Effector memory CD4-positive, alpha-beta T cell (primary cell): ENCODE measurements at regions not wholly inside any gene's neighbourhood (a gene's known extent, or its start where the extent isn't known, plus 50 kb on each side); places are given as distances from the start of the nearest gene placed in this dataset.
A peak's percentile ranks its signal among the peaks of the same experiment; 100 is the strongest.

ENCODE experiments used
- DNase-seq, 3 donors: peaks; one replicate each; pipeline ENCODE4 v3.0.0-alpha.2; 2020
- H3K27ac ChIP-seq: 2 replicates; pipeline ENCODE4 v1.7.0; 2013; ENCODE audit warnings: mild to moderate bottlenecking, low read length, moderate library complexity; ENCODE audit not compliant: insufficient read depth, poor library complexity, severe bottlenecking
- H3K27me3 ChIP-seq: replicated peaks from 2 replicates; pipeline ENCODE4 v1.7.0; 2013; ENCODE audit warnings: mild to moderate bottlenecking, low read length; ENCODE audit not compliant: insufficient read depth, control insufficient read depth, poor library complexity, severe bottlenecking
- H3K36me3 ChIP-seq: 2 replicates; pipeline ENCODE4 v1.7.0; 2013; ENCODE audit warnings: mild to moderate bottlenecking, low read length, moderate library complexity; ENCODE audit not compliant: control insufficient read depth, insufficient read depth
- H3K4me1 ChIP-seq: 2 replicates; pipeline ENCODE4 v1.7.0; 2013; ENCODE audit warnings: low read length, mild to moderate bottlenecking; ENCODE audit not compliant: control insufficient read depth, insufficient read depth, poor library complexity, severe bottlenecking
- H3K4me3 ChIP-seq: 2 replicates; pipeline ENCODE4 v1.7.0; 2013; ENCODE audit warnings: low read length, low read depth, mild to moderate bottlenecking; ENCODE audit not compliant: insufficient read depth, poor library complexity, severe bottlenecking
- H3K9me3 ChIP-seq: 2 replicates; pipeline ENCODE4 v1.7.0; 2013; ENCODE audit warnings: mild to moderate bottlenecking, low read length, moderate library complexity; ENCODE audit not compliant: control insufficient read depth

DNA sequence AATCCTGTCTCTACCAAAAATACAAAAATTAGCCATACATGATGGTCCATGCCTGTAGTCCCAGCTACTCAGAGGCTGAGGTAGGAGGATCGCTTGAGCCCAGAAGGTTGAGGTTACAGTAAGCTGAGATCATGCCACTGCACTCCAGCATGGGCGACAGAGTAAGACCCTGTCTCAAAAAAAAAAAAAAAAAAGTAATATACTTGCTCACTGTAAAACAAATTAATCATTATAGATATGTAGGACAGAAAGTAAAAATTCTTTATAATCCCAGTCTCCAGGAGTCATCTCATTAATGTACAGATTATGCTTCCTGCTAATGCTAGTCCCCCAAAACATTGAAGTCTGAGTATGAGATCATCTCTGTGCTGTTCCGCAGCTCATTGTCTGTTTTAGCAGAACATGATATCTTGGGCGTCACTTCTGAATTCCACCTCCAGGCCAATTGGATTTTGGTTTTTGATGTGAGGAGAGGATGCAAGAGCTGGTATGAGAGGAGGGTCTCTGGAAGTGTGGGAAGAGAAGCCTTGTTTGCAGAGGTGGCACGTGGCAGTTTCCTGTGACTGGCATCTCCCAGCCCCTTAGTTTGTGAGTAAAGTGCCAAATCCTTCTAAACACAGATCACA lies 75.4 kb upstream of the NPAS1 start:
- Histone ChIP-seq H3K4me1 (peaks cover 8% of the 10 kb centered on the region), H3K36me3 (peaks cover 3% of the 10 kb centered on the region), H3K27ac (no peak overlapping the region), H3K4me3 (no peak overlapping the region), H3K27me3 (no peaks in the 10 kb centered on the region), H3K9me3 (no peaks in the 10 kb centered on the region)
- DNase-seq, result no peak

DNA sequence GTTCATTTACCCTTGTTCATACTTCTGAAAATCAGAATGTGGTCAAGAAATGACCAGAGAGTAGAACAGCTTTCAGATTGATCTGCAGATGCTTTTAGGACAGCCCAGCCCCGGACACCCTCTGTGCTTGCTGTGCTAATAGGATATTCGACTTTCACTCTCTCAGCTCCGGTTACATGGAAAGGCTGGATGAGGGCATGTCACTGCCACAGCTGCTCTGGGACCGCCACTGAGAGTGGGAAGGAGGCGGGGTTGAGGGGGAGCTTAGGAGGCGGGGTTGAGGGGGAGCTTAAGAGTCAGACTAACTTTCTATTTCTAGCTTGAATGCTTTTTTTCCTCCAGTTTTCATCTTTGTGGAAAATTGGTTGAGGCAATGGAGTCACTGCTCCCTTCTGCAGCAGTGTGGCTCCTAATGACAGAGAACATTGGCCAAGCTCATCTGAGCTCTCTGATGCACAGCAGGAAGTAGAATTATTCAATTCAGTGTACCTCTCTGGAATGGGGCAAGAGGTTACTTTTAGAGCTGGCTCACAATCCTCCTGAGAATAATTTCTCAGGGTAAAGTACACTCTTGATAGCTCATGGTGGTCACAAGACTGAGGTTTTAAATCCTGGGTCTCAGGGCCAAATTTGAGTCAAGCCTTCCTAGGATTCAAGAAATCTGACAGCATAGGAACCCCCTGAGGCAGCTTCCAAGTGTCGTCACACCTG lies 74.6 kb upstream of the NPAS1 start:
- no peaks in the 10 kb centered on the region for H3K27me3 ChIP-seq
- DNase-seq, result no peak
- H3K4me1 ChIP-seq, result peaks cover 8% of the 10 kb centered on the region
- H3K9me3 ChIP-seq, result no peaks in the 10 kb centered on the region
- no peak overlapping the region for H3K27ac ChIP-seq
- H3K36me3 ChIP-seq, result peaks cover 3% of the 10 kb centered on the region
- H3K4me3 ChIP-seq, result no peak overlapping the region

DNA sequence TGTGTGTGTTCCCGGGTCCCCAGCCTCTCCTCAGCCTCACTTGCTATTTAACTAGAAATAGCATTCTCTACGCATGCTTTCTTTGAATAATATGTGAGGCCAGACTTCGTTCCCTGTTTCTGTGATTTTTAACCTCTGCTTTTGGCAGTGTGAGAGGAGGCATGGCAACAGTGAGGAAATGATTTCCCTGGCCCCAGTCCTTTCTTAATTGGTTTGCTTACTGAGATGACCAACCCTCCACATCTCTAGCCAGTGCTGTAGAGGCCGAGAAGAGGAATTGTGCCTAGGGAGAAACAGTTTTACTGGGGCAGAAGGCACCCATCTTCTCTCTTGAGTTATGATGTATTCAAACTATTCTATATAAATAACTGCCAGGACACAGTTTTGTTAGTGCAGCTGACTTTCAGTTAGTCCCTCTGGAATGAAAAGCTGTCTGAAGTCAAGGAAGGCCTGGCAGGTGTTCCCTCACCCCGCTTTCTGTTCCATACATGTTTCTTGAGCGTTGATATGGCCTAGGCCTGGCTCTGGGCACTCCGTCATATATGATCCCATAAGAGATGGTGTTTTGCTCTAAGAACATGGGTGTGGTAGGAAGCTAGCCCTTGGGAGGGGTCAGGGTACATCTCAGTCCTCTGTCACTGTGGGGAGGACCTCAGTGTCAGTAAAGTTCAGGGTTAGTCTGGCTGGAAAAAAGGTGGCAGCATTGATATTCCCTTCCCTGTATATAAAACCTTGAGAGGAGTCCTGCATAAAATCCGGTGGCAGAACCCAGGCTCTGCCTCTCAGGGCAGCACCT lies 73.7 kb upstream of the NPAS1 start:
- Histone ChIP-seq H3K36me3 (peaks cover 3% of the 10 kb centered on the region), H3K27ac (no peak overlapping the region), H3K27me3 (no peaks in the 10 kb centered on the region), H3K4me3 (no peak overlapping the region), H3K9me3 (no peaks in the 10 kb centered on the region), H3K4me1 (peaks cover 16% of the 10 kb centered on the region)
- no peak for DNase-seq

DNA sequence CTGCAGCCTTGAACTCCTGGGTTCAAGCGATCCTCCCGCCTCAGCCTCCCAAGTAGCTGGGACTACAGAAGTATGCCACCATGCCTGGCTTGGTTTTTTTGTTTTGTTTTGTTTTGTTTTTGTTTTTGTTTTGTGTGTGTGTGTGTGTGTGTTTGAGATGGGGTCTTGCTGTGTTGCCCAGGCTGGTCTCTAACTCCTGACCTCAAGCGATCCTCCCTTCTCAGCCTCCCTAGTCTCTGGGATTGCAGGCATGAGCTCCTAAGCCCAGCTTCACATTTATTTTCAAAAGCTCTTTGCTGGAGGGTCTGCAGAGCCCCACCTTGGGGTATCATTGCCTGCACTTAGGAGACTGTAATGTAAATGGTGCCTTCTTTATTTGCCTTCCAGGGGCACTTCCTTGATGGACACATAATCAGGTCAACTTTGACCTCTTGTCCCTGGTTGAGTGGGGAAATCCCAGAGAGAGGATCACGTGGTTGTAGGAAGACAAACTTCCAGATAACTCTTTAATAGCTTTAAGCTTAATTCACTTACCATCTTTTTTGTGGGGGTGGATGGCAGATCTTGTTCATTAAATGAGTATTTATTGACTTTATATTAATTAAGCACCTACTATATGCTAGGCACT lies 72.9 kb upstream of the NPAS1 start:
- peaks cover 3% of the 10 kb centered on the region for H3K36me3 ChIP-seq
- no peaks in the 10 kb centered on the region for H3K27me3 ChIP-seq
- peaks cover 16% of the 10 kb centered on the region for H3K4me1 ChIP-seq
- no peak overlapping the region for H3K27ac ChIP-seq
- DNase-seq, result no peak
- H3K4me3 ChIP-seq, result no peak overlapping the region
- H3K9me3 ChIP-seq, result no peaks in the 10 kb centered on the region

DNA sequence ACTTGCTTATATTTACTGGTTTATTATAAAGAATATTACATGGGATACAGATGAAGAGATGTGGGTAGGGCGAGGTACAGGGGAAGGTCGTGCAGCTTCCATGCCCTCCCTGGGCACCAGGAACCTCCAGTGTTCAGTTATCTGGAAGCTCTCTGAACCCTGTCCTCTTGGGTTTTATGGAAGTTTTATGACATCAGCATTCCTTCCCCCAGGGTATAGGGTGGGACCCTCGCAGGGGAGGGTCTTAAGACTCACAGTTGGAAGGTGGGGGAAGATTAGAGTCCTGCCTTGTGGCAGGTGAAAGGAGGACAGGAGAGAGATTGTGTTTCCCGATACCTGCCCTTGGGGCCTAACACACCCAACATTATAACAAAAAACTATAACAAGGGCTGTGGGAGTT lies 71.8 kb upstream of the NPAS1 start:
- no peak for DNase-seq
- Histone ChIP-seq H3K4me3 (no peak overlapping the region), H3K27me3 (no peaks in the 10 kb centered on the region), H3K9me3 (no peaks in the 10 kb centered on the region), H3K4me1 (peaks cover 18% of the 10 kb centered on the region), H3K27ac (no peak overlapping the region), H3K36me3 (no peaks in the 10 kb centered on the region)

DNA sequence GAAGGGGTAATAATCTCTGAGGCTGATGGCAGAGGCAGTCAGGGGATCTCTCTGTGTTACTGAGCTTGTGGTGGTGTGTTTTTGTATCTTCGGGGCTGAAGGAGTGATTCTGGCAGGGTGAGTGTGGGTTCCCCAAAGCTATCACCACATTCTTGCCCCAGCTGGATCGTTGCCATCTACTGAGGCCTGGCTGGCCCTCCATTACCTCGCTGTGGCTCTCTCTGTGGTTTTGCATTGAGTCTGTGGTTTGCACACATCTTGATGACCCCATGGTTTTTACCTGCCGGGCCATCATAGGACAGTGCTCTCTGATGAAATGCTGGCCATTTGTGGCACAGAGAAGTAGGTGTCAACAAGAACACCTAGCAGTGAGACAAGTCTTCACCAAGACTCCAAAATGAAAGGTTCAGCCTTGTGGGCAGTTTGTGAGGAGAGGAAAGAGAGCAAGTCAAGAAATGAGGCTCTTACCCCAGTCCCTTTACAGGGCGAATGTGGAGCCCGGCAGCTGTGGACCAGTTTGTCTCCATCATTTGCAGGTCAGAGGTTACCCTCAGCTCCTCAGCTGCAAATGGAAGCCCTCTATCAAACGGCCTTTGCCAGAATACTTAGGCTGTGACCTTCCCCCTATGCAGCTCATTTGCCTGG lies 69.0 kb upstream of the NPAS1 start:
- Histone ChIP-seq H3K27me3 (no peaks in the 10 kb centered on the region), H3K9me3 (no peaks in the 10 kb centered on the region), H3K4me1 (peaks cover 38% of the 10 kb centered on the region), H3K27ac (no peak overlapping the region), H3K4me3 (no peak overlapping the region), H3K36me3 (no peaks in the 10 kb centered on the region)
- no peak for DNase-seq

DNA sequence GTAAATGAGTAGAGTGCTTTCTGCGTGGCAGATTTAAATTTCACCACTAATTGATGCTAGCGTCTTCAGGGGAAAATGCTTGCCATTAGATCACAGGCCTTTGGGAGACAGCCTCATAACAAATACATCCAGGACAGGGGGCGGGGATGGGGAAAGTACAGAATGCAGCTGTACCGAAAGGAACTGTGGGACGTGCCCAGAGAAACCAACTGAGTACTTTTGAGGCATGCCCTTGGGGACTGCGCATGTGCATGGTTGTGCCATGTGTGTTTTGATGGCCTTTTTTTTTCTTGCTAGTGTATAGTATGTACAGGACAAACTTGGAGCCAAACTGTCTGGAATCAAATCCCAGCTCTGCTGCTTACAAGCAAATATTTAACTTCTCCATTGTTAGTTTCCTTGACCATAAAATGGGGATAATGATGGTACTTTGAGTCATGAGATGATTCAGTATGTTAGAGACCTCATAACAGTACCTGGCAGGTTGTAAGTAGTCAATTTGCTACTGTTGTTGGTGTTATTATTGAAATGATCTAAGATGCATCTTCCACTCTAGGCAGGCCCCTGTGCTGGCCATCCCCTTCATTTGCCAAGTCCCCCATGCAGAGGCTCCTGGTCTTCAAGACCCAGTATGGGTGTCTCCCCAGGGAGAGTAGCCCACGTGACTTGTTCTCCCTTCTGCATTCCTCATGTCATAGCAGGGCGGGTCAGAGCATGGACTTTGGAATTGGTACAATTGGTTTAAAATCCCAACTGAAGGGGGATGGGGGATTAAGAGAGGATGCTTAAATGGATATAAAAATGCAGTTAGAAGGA lies 68.3 kb upstream of the NPAS1 start:
- H3K36me3 ChIP-seq, result no peaks in the 10 kb centered on the region
- no peaks in the 10 kb centered on the region for H3K9me3 ChIP-seq
- no peak for DNase-seq
- peaks cover 39% of the 10 kb centered on the region for H3K4me1 ChIP-seq
- no peak overlapping the region for H3K4me3 ChIP-seq
- peak overlapping the region; percentile 15 for H3K27ac ChIP-seq
- H3K27me3 ChIP-seq, result no peaks in the 10 kb centered on the region

DNA sequence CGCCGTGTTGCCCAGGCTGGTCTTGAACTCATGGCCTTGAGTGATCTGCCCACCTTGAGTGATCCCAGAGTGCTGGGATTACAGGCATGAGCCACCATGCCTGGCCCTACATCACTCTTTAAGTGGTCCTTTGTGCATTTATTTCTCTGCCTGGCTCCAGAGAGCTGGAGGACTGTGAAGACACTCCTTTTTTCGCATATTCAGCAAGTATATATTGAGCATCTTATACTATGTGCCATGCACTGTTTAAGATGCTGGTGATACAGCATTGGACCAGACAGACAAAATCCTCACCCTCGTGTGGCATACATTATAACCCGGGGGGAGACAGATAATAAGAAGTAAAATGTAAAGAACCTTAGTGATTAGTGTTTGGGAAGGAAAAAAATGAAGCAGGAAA lies 66.8 kb upstream of the NPAS1 start:
- DNase-seq, result no peak
- Histone ChIP-seq H3K4me1 (peaks cover 42% of the 10 kb centered on the region), H3K9me3 (no peaks in the 10 kb centered on the region), H3K27ac (no peak overlapping the region), H3K27me3 (no peaks in the 10 kb centered on the region), H3K36me3 (no peaks in the 10 kb centered on the region), H3K4me3 (no peak overlapping the region)

DNA sequence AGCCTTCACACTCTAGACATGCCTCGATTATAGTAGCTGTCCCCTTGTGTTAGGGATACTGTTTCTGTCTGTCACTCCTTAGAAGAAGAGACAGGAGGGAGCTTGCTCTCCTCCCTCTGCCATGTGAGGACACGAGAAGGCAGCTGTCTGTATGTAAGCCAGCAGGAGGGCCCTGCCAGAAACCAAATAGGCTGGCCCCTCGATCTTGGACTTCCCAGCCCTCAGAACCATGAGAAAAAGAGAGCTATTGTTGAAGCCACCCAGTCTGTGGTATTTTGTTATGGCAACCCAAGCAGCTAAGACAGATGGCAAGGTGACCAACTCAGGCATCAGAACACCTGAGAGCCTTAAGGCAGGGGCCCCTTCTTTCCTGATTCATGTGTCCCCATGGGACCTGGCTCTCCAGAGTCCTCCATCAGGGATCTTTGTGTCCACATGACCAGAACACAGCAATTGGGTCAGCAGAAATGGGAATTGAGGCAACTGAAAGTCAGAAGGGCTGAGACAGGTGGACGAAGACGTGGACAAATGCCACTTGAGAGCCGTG lies 65.6 kb upstream of the NPAS1 start:
- H3K36me3 ChIP-seq, result no peaks in the 10 kb centered on the region
- DNase-seq, result no peak
- no peak overlapping the region for H3K4me3 ChIP-seq
- H3K27ac ChIP-seq, result peak overlapping the region; percentile 64
- no peaks in the 10 kb centered on the region for H3K27me3 ChIP-seq
- H3K9me3 ChIP-seq, result no peaks in the 10 kb centered on the region
- H3K4me1 ChIP-seq, result peaks cover 47% of the 10 kb centered on the region
